Panc1 (cell line): ENCODE measurements at regions not wholly inside any gene's neighbourhood (a gene's known extent, or its start where the extent isn't known, plus 50 kb on each side); places are given as distances from the start of the nearest gene placed in this dataset.

ENCODE experiments used
- ATAC-seq: fragments of 200-7000 bp; cut with Tn5 transposase; 2 replicates; pipeline ENCODE4 v1.9.1; 2020; ENCODE audit warnings: mild to moderate bottlenecking, moderate library complexity
- BruUV-seq: library from RNA; stranded (reverse); fragments of 400-500 nt; replicated peaks from 2 replicates; lab custom pipeline; 2021; lab: Mats Ljungman, UMichigan
- CTCF ChIA-PET: fragments of 300-600 bp; sonication (Branson Sonifier 250); formaldehyde crosslinking; loops from one replicate; lab custom pipeline; 2022; ENCODE audit warnings: antibody characterized with exemption; lab: Charles Lee
- POLR2A ChIA-PET: fragments of 300-600 bp; sonication (Branson Sonifier 250); formaldehyde crosslinking; loops from one replicate; lab custom pipeline; 2022; ENCODE audit warnings: antibody characterized with exemption; lab: Charles Lee
- DNase-seq: peaks from one replicate; pipeline ENCODE4 v3.0.0-alpha.2; 2010; ENCODE audit warnings: low read depth, low spot score
- H3K27ac ChIP-seq: 2 replicates; pipeline ENCODE4 v1.5.1; 2011; ENCODE audit warnings: mild to moderate bottlenecking, low read length, inconsistent platforms
- H3K27me3 ChIP-seq: fragments of 200-500 bp; sonication (Bioruptor generic); 2 replicates; pipeline ENCODE4 v1.6.0; 2014; ENCODE audit warnings: low read length, inconsistent platforms; ENCODE audit not compliant: control insufficient read depth, insufficient read depth
- H3K36me3 ChIP-seq: fragments of 200-500 bp; sonication (Bioruptor generic); 2 replicates; pipeline ENCODE4 v1.5.1; 2014; ENCODE audit warnings: inconsistent platforms, mild to moderate bottlenecking, low read length, moderate library complexity; ENCODE audit not compliant: control insufficient read depth, insufficient read depth
- H3K4me1 ChIP-seq: 2 replicates; pipeline ENCODE4 v1.5.1; 2011; ENCODE audit warnings: inconsistent platforms, mild to moderate bottlenecking, low read length, moderate library complexity; ENCODE audit not compliant: control insufficient read depth, insufficient read depth
- H3K4me3 ChIP-seq, 2 experiments: 2 replicates each; pipeline ENCODE4 v1.5.1; 2011 to 2012; ENCODE audit warnings: low read depth in 2 of 2, low read length in 2 of 2, mild to moderate bottlenecking in 2 of 2, inconsistent platforms in 1 of 2, moderate library complexity in 1 of 2
- H3K9me3 ChIP-seq: fragments of 200-500 bp; sonication (Bioruptor generic); 2 replicates; pipeline ENCODE4 v1.5.1; 2014; ENCODE audit warnings: low read depth, mild to moderate bottlenecking, inconsistent platforms, low read length, moderate library complexity; ENCODE audit not compliant: control insufficient read depth, insufficient read depth
- CTCF ChIP-seq: fragments of 450-650 bp; IDR thresholded peaks from 2 replicates; pipeline ENCODE4 v1.5.1; 2017; ENCODE audit warnings: mild to moderate bottlenecking
- POLR2AphosphoS5 ChIP-seq: IDR thresholded peaks from 2 replicates; pipeline ENCODE4 v1.6.1; 2012; ENCODE audit warnings: mild to moderate bottlenecking, low read depth, low read length, moderate library complexity
- REST ChIP-seq, 2 experiments: IDR thresholded peaks; 2 replicates each; pipeline ENCODE4 v1.6.1; 2011 to 2012; ENCODE audit warnings: low read depth in 2 of 2, control low read depth in 1 of 2, low read length in 1 of 2, mild to moderate bottlenecking in 1 of 2, moderate library complexity in 1 of 2; ENCODE audit not compliant: insufficient read depth in 1 of 2
- SIN3A ChIP-seq: IDR thresholded peaks from 2 replicates; pipeline ENCODE4 v1.6.1; 2012; ENCODE audit warnings: low read depth, mild to moderate bottlenecking, low read length, moderate library complexity, borderline replicate concordance; ENCODE audit not compliant: insufficient read depth
- TCF7L2 ChIP-seq: IDR thresholded peaks from 2 replicates; pipeline ENCODE4 v1.6.1; 2011; ENCODE audit warnings: mild to moderate bottlenecking, low read depth, low read length, inconsistent platforms
- in situ Hi-C: cut with HindIII; loops from 2 replicates; pipeline ENCODE4 v1.10.0; 2016; ENCODE audit warnings: low sequenced_read_pairs, low pct_unique_long_range_greater_than_20kb
- intact Hi-C: fragments of 100-400 bp; cut with micrococcal nuclease; formaldehyde crosslinking; loops from one replicate; pipeline ENCODE4 v1.10.0; 2022; ENCODE audit not compliant: unreplicated experiment

GRCh38 chrX:131728295-131729145, 184.6 kb downstream of the OR13H1 start:
- POLR2A ChIA-PET, result no interaction called here
- in situ Hi-C loops (no loop called here), intact Hi-C loops (loop anchor here (2.0 kb wide), 1 partner anchor 18 kb away; no protein-coding TSS in a partner anchor)
- CTCF ChIA-PET, result no interaction called here
- H3K27ac ChIP-seq, result peak overlapping the region; percentile 98
- H3K36me3 ChIP-seq, result no peaks in the 10 kb centered on the region
- DNase-seq (peak; percentile 77), ATAC-seq (peak; percentile 96)
- no peaks in the 10 kb centered on the region for H3K27me3 ChIP-seq
- peak overlapping the region; percentile 37 to 56 for H3K4me3 ChIP-seq
- TF ChIP-seq CTCF (peak; percentile 56), POLR2AphosphoS5 (no peak; the same call in 1 of the 2 replicates)
- peaks cover 3% of the 10 kb centered on the region for H3K4me1 ChIP-seq
- peaks cover 6% of the 10 kb centered on the region; the same call in 1 of the 2 replicates for H3K9me3 ChIP-seq
- BruUV-seq, result no TSS peak

- Histone ChIP-seq H3K27ac (peak overlapping the region; percentile 98), H3K4me3 (peak overlapping the region; percentile 37 to 56), H3K36me3 (no peaks in the 10 kb centered on the region), H3K27me3 (no peaks in the 10 kb centered on the region), H3K4me1 (peaks cover 3% of the 10 kb centered on the region), H3K9me3 (peaks cover 6% of the 10 kb centered on the region; the same call in 1 of the 2 replicates)
- ChIA-PET POLR2A (no interaction called here), CTCF (no interaction called here)
- in situ Hi-C loops (no loop called here), intact Hi-C loops (loop anchor here (2.0 kb wide), 1 partner anchor 18 kb away; no protein-coding TSS in a partner anchor)
- BruUV-seq, result no TSS peak
- peak; percentile 73 for ATAC-seq
- DNase-seq, result peak; percentile 32
- TF ChIP-seq TCF7L2, result no peak
- no peak for TF ChIP-seq SIN3A
- no peak for TF ChIP-seq POLR2AphosphoS5
- TF ChIP-seq REST (IDR thresholded peaks at IDR 0.05; ENCODE audit: insufficient read depth in 1 of 2, low read depth in 2 of 2, low read length in 1 of 2), result no peak
- TF ChIP-seq CTCF, result no peak
Observed at GRCh38 chrX:131729295-131729694, 185.4 kb downstream of the OR13H1 start.
